ENCODE measurements at regions not wholly inside any gene's neighbourhood (a gene's known extent, or its start where the extent isn't known, plus 50 kb on each side); places are given as distances from the start of the nearest gene placed in this dataset.

DNA sequence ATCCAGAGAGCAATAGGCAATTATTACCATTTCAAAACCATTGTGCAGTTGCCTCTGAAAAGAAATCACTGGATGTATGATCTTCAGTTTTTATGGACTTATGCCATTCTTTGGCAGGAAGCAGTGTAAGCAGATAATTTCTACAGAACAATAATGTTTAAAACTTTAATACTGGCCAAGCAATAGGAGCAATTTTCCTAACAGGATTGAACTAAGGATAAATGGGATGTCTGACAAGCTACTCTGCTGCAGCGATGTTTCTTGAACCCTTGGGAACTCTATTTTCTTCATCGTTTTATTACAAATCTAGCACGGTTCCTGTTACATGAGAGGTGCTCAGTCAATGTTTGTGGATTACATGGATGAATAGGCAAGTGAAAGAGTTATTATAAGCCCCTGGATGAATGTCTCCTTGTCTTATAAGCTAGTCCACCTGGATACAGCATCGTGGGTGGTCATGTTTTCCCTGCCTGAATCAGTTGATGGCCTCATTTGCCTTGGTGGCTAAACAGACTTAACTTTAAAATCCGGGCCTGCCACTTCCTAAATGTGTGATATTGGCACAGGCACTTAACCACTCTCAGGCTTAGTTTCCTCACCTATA, 68.2 kb upstream of the MDM1 start:
- TF ChIP-seq, protein P1, sequence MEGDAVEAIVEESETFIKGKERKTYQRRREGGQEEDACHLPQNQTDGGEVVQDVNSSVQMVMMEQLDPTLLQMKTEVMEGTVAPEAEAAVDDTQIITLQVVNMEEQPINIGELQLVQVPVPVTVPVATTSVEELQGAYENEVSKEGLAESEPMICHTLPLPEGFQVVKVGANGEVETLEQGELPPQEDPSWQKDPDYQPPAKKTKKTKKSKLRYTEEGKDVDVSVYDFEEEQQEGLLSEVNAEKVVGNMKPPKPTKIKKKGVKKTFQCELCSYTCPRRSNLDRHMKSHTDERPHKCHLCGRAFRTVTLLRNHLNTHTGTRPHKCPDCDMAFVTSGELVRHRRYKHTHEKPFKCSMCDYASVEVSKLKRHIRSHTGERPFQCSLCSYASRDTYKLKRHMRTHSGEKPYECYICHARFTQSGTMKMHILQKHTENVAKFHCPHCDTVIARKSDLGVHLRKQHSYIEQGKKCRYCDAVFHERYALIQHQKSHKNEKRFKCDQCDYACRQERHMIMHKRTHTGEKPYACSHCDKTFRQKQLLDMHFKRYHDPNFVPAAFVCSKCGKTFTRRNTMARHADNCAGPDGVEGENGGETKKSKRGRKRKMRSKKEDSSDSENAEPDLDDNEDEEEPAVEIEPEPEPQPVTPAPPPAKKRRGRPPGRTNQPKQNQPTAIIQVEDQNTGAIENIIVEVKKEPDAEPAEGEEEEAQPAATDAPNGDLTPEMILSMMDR (conservative IDR thresholded peaks at IDR 0.05) = no peak
- H3K36me3 Mint-ChIP-seq = no peaks in the 10 kb centered on the region
- H3K27me3 Mint-ChIP-seq = no peaks in the 10 kb centered on the region
- H3K9me3 Mint-ChIP-seq = peaks cover 10% of the 10 kb centered on the region
- H3K27ac Mint-ChIP-seq = no peak overlapping the region
- no peak overlapping the region for H3K4me3 Mint-ChIP-seq
- DNase-seq (ENCODE audit: extremely low spot score, unreplicated experiment) = no peak
- H3K4me1 Mint-ChIP-seq (ENCODE audit: unreplicated experiment) = peaks cover 11% of the 10 kb centered on the region

DNA sequence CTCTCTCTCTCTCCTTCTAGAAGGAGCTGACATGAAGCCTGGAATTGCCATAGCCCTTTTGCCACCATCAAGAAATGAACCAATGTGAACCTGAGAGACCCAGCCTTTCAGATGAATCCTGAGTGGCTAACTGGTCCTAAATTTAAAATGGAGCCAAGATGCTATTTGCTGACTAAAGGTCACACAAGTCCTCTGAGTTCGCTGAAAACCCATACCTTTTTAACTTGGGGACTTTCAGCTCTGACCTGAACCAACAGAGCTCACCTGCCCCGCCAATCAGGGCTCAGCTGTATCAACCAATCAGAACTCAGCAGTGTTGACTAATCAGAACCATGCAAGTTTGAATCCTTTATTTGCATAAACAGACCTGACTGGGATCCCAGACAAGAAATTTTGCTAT, 70.3 kb upstream of the MDM1 start:
- no peak for DNase-seq (ENCODE audit: extremely low spot score, unreplicated experiment)
- Mint-ChIP-seq H3K27me3 (no peaks in the 10 kb centered on the region), H3K9me3 (peaks cover 8% of the 10 kb centered on the region), H3K36me3 (no peaks in the 10 kb centered on the region), H3K4me1 (ENCODE audit: unreplicated experiment) (peaks cover 22% of the 10 kb centered on the region), H3K27ac (no peak overlapping the region), H3K4me3 (no peak overlapping the region)
- TF ChIP-seq, protein P1 (conservative IDR thresholded peaks at IDR 0.05) = no peak

DNA sequence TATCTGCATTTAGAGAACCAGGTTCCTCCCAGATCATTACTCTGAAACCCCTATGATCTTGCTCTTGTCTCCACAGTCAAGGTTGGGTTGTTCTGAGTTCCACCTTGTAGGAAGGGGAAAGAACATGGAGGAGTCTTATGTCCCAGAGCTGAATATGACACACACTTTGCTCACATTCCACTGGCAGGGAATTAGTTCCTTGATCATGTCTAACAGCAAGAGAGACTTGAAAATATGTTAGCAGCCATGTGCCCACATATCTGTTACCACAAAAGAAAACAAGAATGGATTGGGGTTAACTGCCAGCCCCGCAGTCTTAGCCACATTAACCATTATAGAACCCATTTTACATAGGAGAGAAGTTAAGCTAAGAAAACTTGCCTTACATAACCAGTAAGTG, 71.1 kb upstream of the MDM1 start:
- Mint-ChIP-seq H3K9me3 (peaks cover 5% of the 10 kb centered on the region), H3K4me3 (no peak overlapping the region), H3K36me3 (no peaks in the 10 kb centered on the region), H3K27me3 (no peaks in the 10 kb centered on the region), H3K4me1 (ENCODE audit: unreplicated experiment) (peaks cover 22% of the 10 kb centered on the region), H3K27ac (no peak overlapping the region)
- DNase-seq (ENCODE audit: extremely low spot score, unreplicated experiment) = no peak
- TF ChIP-seq, protein P1 (conservative IDR thresholded peaks at IDR 0.05) = no peak

DNA sequence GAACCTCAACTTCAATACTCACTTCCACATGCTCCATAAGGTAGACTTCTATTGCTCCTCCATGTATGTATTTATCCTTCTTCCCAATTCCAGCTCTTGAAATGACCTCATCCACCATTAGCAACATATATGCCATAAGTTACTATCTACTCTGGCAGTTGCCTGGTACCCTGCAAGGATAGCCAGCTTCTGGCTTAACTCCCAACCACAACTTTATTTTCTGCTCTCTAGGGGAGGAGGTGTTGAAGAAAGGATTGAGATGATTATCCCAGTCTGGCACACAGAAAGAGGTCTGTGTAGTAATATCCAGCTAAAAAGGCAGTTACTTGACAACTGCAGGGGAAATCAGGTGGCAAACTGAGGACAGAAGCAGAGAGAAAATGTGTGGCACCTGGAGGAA, 71.5 kb upstream of the MDM1 start:
- no peaks in the 10 kb centered on the region for H3K36me3 Mint-ChIP-seq
- peaks cover 5% of the 10 kb centered on the region for H3K9me3 Mint-ChIP-seq
- H3K27me3 Mint-ChIP-seq = no peaks in the 10 kb centered on the region
- H3K27ac Mint-ChIP-seq = no peak overlapping the region
- peaks cover 22% of the 10 kb centered on the region for H3K4me1 Mint-ChIP-seq (ENCODE audit: unreplicated experiment)
- H3K4me3 Mint-ChIP-seq = no peak overlapping the region
- DNase-seq (ENCODE audit: extremely low spot score, unreplicated experiment) = no peak
- TF ChIP-seq, protein P1 (conservative IDR thresholded peaks at IDR 0.05) = no peak

DNA sequence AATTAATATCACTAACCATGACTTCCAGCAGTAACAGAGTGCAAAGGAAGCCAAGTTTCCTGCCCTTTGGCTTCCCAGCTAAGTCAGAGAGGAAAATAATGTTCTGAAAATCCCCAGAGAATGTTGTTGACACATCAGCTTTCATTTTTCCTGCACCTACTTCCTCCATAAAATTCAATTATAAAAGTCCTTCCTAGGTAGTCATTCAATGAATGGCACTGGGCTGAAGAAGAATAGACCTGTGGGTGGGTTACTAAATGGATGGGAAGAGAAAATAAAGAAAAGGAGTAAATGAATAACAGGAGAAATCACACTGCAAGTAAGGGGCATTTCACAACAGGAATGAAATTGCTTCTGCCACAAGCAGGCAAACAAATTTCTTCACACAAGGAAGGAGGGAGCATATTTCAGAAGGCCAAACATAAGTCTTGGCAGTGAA, 73.2 kb upstream of the MDM1 start:
- H3K9me3 Mint-ChIP-seq = peaks cover 5% of the 10 kb centered on the region
- H3K4me3 Mint-ChIP-seq = no peak overlapping the region
- H3K36me3 Mint-ChIP-seq = no peaks in the 10 kb centered on the region
- no peak overlapping the region for H3K27ac Mint-ChIP-seq
- DNase-seq (ENCODE audit: extremely low spot score, unreplicated experiment) = no peak
- TF ChIP-seq, protein P1 (conservative IDR thresholded peaks at IDR 0.05) = no peak
- no peaks in the 10 kb centered on the region for H3K27me3 Mint-ChIP-seq
- H3K4me1 Mint-ChIP-seq (ENCODE audit: unreplicated experiment) = peaks cover 18% of the 10 kb centered on the region
